ENCODE measurements at regions not wholly inside any gene's neighbourhood (a gene's known extent, or its start where the extent isn't known, plus 50 kb on each side); places are given as distances from the start of the nearest gene placed in this dataset.

- DNase-seq (ENCODE audit: insufficient read length, low spot score) (no peak), FAIRE-seq (peak; percentile 68)
- no peak for TF ChIP-seq POLR2A (IDR thresholded peaks at IDR 0.05; ENCODE audit: low read depth, low read length)
Measured at GRCh38 chr9:20044686-20045085, 255.8 kb upstream of the SLC24A2 start.

- DNase-seq (ENCODE audit: insufficient read length, low spot score) (no peak), FAIRE-seq (no peak)
- no peak for TF ChIP-seq POLR2A (IDR thresholded peaks at IDR 0.05; ENCODE audit: low read depth, low read length)
Measured at GRCh38 chr9:20043461-20043860, 254.6 kb upstream of the SLC24A2 start.

GRCh38 chr9:20043035-20043434 lies 254.2 kb upstream of the SLC24A2 start:
- DNase-seq (ENCODE audit: insufficient read length, low spot score) (no peak), FAIRE-seq (no peak)
- TF ChIP-seq POLR2A (IDR thresholded peaks at IDR 0.05; ENCODE audit: low read depth, low read length): no peak

GRCh38 chr9:20042128-20042711 lies 253.4 kb upstream of the SLC24A2 start:
- no peak for DNase-seq (ENCODE audit: insufficient read length, low spot score)
- TF ChIP-seq POLR2A (IDR thresholded peaks at IDR 0.05; ENCODE audit: low read depth, low read length): no peak
- no peak for FAIRE-seq

- FAIRE-seq: no peak
- no peak for DNase-seq (ENCODE audit: insufficient read length, low spot score)
- TF ChIP-seq POLR2A (IDR thresholded peaks at IDR 0.05; ENCODE audit: low read depth, low read length): no peak
Measured at GRCh38 chr9:20041697-20042081, 252.9 kb upstream of the SLC24A2 start.

- no peak for TF ChIP-seq POLR2A (IDR thresholded peaks at IDR 0.05; ENCODE audit: low read depth, low read length)
- FAIRE-seq: no peak
- no peak for DNase-seq (ENCODE audit: insufficient read length, low spot score)
Measured at GRCh38 chr9:20040991-20041696, 252.3 kb upstream of the SLC24A2 start.

GRCh38 chr9:20037699-20038098 lies 248.9 kb upstream of the SLC24A2 start:
- DNase-seq (ENCODE audit: insufficient read length, low spot score): no peak
- no peak for TF ChIP-seq POLR2A (IDR thresholded peaks at IDR 0.05; ENCODE audit: low read depth, low read length)
- FAIRE-seq: no peak

GRCh38 chr9:20033511-20033910 lies 244.7 kb upstream of the SLC24A2 start:
- DNase-seq (ENCODE audit: insufficient read length, low spot score) (no peak), FAIRE-seq (no peak)
- no peak for TF ChIP-seq POLR2A (IDR thresholded peaks at IDR 0.05; ENCODE audit: low read depth, low read length)

- FAIRE-seq (no peak), DNase-seq (ENCODE audit: insufficient read length, low spot score) (no peak)
- no peak for TF ChIP-seq POLR2A (IDR thresholded peaks at IDR 0.05; ENCODE audit: low read depth, low read length)
Measured at GRCh38 chr9:20032413-20033006, 243.7 kb upstream of the SLC24A2 start.

- DNase-seq (ENCODE audit: insufficient read length, low spot score) (no peak), FAIRE-seq (no peak)
- TF ChIP-seq POLR2A (IDR thresholded peaks at IDR 0.05; ENCODE audit: low read depth, low read length): no peak
Measured at GRCh38 chr9:20031836-20032235, 243.0 kb upstream of the SLC24A2 start.

GRCh38 chr9:20030671-20031070 lies 241.8 kb upstream of the SLC24A2 start:
- no peak for DNase-seq (ENCODE audit: insufficient read length, low spot score)
- no peak for FAIRE-seq
- TF ChIP-seq POLR2A (IDR thresholded peaks at IDR 0.05; ENCODE audit: low read depth, low read length): no peak

- TF ChIP-seq POLR2A (IDR thresholded peaks at IDR 0.05; ENCODE audit: low read depth, low read length): no peak
- FAIRE-seq (no peak), DNase-seq (ENCODE audit: insufficient read length, low spot score) (no peak)
Measured at GRCh38 chr9:20030221-20030620, 241.4 kb upstream of the SLC24A2 start.

- TF ChIP-seq POLR2A (IDR thresholded peaks at IDR 0.05; ENCODE audit: low read depth, low read length): no peak
- no peak for DNase-seq (ENCODE audit: insufficient read length, low spot score)
- FAIRE-seq: no peak
Measured at GRCh38 chr9:20028849-20029231, 240.0 kb upstream of the SLC24A2 start.

GRCh38 chr9:20028192-20028848 lies 239.5 kb upstream of the SLC24A2 start:
- TF ChIP-seq POLR2A (IDR thresholded peaks at IDR 0.05; ENCODE audit: low read depth, low read length): no peak
- FAIRE-seq (no peak), DNase-seq (ENCODE audit: insufficient read length, low spot score) (no peak)
